ENCODE measurements at regions not wholly inside any gene's neighbourhood (a gene's known extent, or its start where the extent isn't known, plus 50 kb on each side); places are given as distances from the start of the nearest gene placed in this dataset.

GRCh38 chr2:150601280-150602038 is 114.0 kb upstream of the RND3 start:
- no peak overlapping the region for H3K4me3 ChIP-seq
- no peaks in the 10 kb centered on the region for H3K4me1 ChIP-seq (ENCODE audit: insufficient read depth)
- no peaks in the 10 kb centered on the region for H3K79me2 ChIP-seq
- no peak for DNase-seq (ENCODE audit: low spot score)
- no peaks in the 10 kb centered on the region for H3K9me2 ChIP-seq (replicated peaks; ENCODE audit: insufficient read depth)
- H3K4me2 ChIP-seq = peak overlapping the region; percentile 28
- H3K9me3 ChIP-seq (ENCODE audit: low read depth) = no peaks in the 10 kb centered on the region
- H4K20me1 ChIP-seq (ENCODE audit: insufficient read depth, poor library complexity, severe bottlenecking) = no peaks in the 10 kb centered on the region
- no peaks in the 10 kb centered on the region for H3K36me3 ChIP-seq (replicated peaks; ENCODE audit: insufficient read depth, low read depth)
- no peak overlapping the region for H2AFZ ChIP-seq
- H3K27me3 ChIP-seq = no peaks in the 10 kb centered on the region
- no peak overlapping the region for H3K27ac ChIP-seq
- no peak for TF ChIP-seq EZH2 (IDR thresholded peaks at IDR 0.05; ENCODE audit: borderline replicate concordance)
- TF ChIP-seq CTCF (IDR thresholded peaks at IDR 0.05; ENCODE audit: poor library complexity) = no peak
- no peak for TF ChIP-seq EZH2phosphoT487 (IDR thresholded peaks at IDR 0.05; ENCODE audit: low read depth, severe bottlenecking, unreplicated experiment)
- 70% methylated on average over 6 of the region's 6 CpGs for WGBS (ENCODE audit: low lambda C conversion rate, missing lambda C conversion rate)

DNA sequence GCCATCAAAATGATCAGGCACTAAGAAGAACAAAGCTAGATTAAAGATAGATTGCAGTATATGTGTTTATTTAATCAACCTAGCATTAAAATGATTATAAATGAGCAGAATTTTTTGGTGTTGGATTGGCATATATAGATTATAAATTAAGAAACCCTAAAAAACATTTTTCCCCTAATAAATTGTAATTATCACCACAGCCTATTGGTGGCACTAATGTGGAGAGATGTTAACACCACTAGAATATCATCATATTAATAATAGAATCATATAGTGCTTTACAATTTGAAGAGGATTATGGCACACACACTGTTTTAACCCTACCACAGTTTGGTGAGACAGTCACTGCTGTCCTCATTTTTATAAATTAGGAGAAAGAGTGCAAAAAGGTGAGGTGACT is 112.4 kb upstream of the RND3 start:
- H3K4me2 ChIP-seq = no peak overlapping the region
- no peaks in the 10 kb centered on the region for H3K9me2 ChIP-seq (replicated peaks; ENCODE audit: insufficient read depth)
- H3K4me1 ChIP-seq (ENCODE audit: insufficient read depth) = no peaks in the 10 kb centered on the region
- TF ChIP-seq CTCF (IDR thresholded peaks at IDR 0.05; ENCODE audit: poor library complexity) = no peak
- TF ChIP-seq EZH2 (IDR thresholded peaks at IDR 0.05; ENCODE audit: borderline replicate concordance) = no peak
- no peak for TF ChIP-seq EZH2phosphoT487 (IDR thresholded peaks at IDR 0.05; ENCODE audit: low read depth, severe bottlenecking, unreplicated experiment)
- no peaks in the 10 kb centered on the region for H3K9me3 ChIP-seq (ENCODE audit: low read depth)
- no peak overlapping the region for H2AFZ ChIP-seq
- no peaks in the 10 kb centered on the region for H4K20me1 ChIP-seq (ENCODE audit: insufficient read depth, poor library complexity, severe bottlenecking)
- no peaks in the 10 kb centered on the region for H3K27me3 ChIP-seq
- no peak overlapping the region for H3K27ac ChIP-seq
- H3K36me3 ChIP-seq (replicated peaks; ENCODE audit: insufficient read depth, low read depth) = no peaks in the 10 kb centered on the region
- no peak for DNase-seq (ENCODE audit: low spot score)
- H3K79me2 ChIP-seq = no peaks in the 10 kb centered on the region
- H3K4me3 ChIP-seq = no peak overlapping the region

DNA sequence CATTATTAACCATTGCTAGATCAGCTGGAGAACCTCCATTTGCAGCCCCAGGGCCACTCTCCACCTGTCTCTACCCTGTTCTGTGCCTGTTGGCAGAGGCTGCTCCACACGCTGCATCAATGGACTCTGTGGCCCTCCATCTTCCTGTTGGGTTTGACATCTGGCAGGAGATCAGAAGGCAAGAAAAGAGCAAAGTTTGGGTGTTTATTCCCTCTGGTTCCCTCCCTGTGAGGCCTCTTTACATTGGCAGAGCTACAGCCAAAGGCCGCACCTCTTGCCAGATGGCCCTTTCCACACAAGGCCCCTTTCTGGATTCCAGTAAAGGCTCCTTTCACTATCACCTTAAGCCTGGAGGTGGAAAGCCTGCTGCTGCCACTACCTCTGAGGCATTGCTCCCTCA is 110.9 kb upstream of the RND3 start:
- H4K20me1 ChIP-seq (ENCODE audit: insufficient read depth, poor library complexity, severe bottlenecking) = no peaks in the 10 kb centered on the region
- no peak for DNase-seq (ENCODE audit: low spot score)
- H3K9me3 ChIP-seq (ENCODE audit: low read depth) = no peaks in the 10 kb centered on the region
- no peaks in the 10 kb centered on the region for H3K9me2 ChIP-seq (replicated peaks; ENCODE audit: insufficient read depth)
- TF ChIP-seq EZH2 (IDR thresholded peaks at IDR 0.05; ENCODE audit: borderline replicate concordance) (no peak), CTCF (IDR thresholded peaks at IDR 0.05; ENCODE audit: poor library complexity) (no peak), EZH2phosphoT487 (IDR thresholded peaks at IDR 0.05; ENCODE audit: low read depth, severe bottlenecking, unreplicated experiment) (no peak)
- no peak overlapping the region for H3K4me3 ChIP-seq
- H3K27ac ChIP-seq = no peak overlapping the region
- H3K4me2 ChIP-seq = no peak overlapping the region
- no peak overlapping the region for H2AFZ ChIP-seq
- no peaks in the 10 kb centered on the region for H3K79me2 ChIP-seq
- H3K36me3 ChIP-seq (replicated peaks; ENCODE audit: insufficient read depth, low read depth) = no peaks in the 10 kb centered on the region
- H3K27me3 ChIP-seq = no peaks in the 10 kb centered on the region
- H3K4me1 ChIP-seq (ENCODE audit: insufficient read depth) = no peaks in the 10 kb centered on the region
- WGBS (ENCODE audit: low lambda C conversion rate, missing lambda C conversion rate) = 63% methylated on average over 2 of the region's 2 CpGs
